Activated CD4-positive, alpha-beta T cell treated with anti-CD3 and anti-CD28 coated beads for 48 hours (primary cell): ENCODE measurements at regions not wholly inside any gene's neighbourhood (a gene's known extent, or its start where the extent isn't known, plus 50 kb on each side); places are given as distances from the start of the nearest gene placed in this dataset.
"Not testable (repeated sequence)": the region's sequence is repeated elsewhere in the genome, so short reads cannot be mapped to it uniquely, and the experiment has no call there.

Source experiments
- DNase-seq: peaks from one replicate; pipeline ENCODE4 v3.0.0-alpha.2; 2020

DNA sequence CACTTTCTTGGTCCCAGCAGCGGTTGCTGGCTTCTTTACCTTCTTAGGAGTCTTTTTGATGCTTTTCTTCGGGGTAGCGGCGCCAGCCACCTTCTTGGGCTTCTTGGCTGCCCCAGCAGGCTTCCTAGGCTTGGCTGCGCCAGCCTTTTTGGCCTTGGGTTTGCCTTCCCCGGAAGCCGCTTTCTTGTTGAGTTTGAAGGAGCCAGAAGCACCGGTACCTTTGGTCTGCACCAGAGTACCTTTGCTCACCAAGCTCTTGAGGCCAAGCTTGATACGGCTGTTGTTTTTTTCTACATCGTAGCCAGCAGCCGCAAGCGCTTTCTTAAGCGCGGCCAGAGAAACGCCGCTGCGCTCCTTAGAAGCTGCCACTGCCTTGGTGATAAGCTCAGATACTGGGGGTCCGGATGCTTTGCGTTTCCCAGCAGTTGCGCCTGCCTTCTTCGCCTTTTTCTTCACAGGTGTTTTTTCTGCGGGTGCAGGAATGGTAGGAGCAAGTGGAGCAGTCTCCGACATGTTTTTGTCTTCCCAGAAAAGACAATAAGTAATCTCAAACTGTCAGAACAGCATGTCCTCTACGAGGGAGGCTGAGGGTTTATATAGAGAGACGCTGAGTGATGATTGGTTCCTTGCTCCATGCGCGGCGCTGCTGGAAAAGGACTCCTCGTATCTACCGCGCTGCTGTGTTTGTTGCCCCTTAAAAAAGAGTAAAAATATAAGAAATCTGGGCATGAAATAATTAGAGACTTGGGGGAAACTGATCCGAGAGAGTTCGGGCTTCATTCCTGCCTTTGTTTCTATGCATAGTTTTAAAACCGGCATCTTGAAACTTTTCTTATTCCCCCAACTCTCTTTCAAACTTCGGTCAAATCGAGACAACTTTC, 130.3 kb upstream of the BTN3A2 start:
- peak; percentile 80 for DNase-seq

DNA sequence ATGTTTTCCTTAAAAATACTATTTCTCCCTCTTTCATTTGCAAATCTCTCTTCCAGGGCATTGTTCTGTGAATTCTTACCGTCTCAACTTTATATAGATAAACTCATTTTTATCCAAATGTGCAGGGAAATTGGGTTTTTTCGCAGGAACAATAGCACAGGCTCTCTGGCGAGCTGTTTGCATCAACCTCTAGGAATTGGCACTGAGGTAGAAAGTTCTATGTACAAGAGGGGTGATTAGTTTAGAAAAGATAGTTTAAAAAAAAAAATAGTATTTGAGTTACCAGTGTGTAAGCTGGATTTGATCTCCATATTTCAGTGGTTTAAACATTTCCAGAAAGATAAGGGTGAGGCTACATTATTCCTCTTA, 129.7 kb upstream of the BTN3A2 start:
- no peak for DNase-seq

- not testable (repeated sequence) for DNase-seq
These were observed 125.6 kb upstream of the BTN3A2 start for GRCh38 chr6:26239415-26239814.

- DNase-seq, result peak; percentile 82
These were observed 124.6 kb upstream of the BTN3A2 start for GRCh38 chr6:26240157-26241032.

- DNase-seq, result peak; percentile 86
These were observed 123.7 kb upstream of the BTN3A2 start for GRCh38 chr6:26241033-26241895.

DNA sequence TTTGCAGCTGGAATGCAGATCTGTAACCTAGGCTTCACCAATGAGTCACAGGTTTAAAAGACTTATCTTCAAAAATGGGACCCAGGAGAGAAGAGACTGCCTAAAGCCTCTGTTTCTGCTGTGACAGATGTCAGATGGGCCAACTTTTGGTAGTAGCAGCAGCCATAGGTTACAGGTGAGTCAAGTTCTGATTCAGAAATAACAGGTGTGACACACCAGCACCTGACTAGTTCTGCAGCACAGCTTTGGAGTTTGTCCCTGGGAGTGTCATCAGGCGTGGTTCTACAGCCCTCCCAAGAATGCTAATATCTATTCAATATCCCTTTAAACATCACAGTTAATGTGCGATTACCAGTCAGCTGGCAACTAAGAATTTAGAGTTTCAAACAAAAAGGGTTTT, 121.9 kb upstream of the BTN3A2 start:
- DNase-seq, result no peak

DNA sequence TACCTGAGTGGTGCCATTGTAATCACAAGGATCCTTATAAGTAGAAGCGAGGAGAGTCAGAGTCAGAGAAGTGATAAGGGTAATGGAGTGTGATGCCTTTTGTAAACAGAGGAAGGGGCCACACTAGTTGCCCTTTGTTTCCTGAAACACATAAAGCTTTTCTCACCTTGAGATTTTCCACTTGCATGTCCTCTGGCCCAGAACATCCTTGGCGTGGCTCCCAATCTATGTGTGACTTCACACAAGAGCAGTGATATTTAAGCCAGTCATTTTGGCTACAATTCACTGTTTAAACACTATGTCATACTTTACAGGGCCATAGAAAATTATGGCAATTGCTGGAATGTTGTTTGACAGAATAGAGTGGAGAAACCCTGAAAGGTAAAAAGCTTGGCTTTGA, 121.2 kb upstream of the BTN3A2 start:
- DNase-seq, result no peak

DNA sequence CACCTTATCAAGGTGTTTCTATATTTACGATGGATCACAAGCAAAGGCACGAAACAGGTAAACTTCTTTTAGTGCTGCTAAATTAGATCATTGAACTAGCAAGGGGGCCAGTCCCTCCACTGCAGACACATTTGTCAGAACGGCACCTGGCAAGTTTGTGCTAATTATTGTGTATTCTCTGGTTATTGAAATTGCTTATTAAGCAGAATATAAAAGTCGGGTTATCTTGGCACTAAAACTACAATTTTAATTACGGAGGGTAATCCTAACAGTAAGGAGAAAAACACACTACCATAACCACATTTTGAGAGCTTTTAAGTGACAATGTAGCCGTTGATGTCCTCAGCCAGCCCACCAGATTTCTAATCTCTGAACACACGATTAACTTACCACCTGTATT, 118.9 kb upstream of the BTN3A2 start:
- DNase-seq, result no peak

DNA sequence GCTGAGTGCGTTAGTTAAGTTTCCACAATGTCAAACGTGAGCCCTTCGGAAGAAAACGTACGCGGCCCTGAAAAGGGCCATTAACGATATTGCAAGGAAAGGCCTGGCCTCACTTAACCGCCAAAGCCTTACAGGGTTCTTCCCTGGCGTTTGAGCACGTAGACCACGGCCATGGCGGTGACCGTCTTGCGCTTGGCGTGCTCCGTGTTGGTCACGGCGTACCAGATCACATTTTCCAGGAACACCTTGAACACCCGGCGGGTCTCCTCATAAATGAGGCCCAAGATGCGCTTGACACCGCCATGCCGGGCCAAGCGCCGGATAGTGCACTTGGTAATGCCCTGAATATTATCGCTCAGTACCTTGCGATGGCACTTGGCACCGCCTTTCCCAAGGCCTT, 118.4 kb upstream of the BTN3A2 start:
- no peak for DNase-seq

DNA sequence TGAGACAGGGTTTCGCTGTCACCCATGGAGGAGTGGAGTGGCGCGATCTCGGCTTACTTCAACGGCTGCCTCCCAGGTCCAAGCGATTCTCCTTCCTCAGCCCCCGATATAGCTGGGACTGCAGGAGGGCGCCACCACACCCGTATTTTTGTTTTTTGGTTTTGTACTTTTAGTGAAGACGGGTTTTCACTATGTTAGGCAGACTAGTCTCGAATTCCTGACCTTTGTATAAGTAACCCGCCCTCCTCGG, 115.4 kb upstream of the BTN3A2 start:
- DNase-seq, result no peak

DNA sequence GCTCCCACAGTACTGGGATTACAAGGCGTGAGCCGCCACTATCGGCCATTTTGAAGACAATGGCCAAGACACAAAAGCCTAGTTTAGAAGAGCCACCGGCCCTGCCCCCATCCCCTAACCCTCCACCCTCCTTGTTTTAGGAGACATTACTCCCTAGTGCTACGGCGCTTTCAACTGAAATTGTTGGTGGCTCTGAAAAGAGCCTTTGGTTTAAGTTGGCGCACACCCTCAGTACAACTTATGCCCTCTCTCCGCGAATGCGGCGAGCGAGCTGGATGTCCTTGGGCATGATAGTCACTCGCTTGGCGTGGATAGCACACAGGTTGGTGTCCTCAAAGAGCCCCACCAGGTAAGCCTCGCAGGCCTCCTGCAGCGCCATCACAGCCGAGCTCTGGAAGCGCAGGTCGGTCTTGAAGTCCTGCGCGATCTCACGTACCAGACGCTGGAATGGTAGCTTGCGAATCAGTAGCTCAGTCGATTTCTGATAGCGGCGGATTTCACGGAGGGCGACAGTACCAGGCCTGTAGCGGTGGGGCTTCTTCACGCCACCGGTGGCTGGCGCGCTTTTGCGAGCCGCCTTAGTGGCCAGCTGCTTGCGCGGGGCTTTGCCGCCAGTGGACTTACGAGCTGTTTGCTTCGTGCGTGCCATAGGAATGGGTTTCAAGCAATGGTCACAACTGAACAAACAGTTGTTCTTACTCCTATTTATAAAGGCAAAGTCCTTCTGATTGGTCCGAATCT, 114.9 kb upstream of the BTN3A2 start:
- DNase-seq, result peak; percentile 82

DNA sequence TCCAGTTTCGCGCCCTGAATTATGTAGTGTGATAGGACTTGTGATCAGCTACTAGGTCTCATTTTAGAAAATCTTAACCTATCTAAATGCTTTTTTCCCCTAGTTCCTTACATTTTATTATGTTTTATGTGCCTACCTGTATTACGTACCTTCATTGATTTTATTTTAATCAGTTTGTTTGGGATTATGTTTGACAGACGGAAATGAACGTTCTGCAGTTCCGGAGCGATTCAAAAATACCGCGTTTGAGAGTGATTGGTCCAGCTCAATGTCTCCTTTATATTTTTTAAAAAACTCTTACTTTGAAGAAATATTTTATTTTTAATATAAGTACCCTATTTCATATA, 114.3 kb upstream of the BTN3A2 start:
- DNase-seq, result no peak

GRCh38 chr6:26251354-26252076, 113.5 kb upstream of the BTN3A2 start:
- peak; percentile 78 for DNase-seq

DNA sequence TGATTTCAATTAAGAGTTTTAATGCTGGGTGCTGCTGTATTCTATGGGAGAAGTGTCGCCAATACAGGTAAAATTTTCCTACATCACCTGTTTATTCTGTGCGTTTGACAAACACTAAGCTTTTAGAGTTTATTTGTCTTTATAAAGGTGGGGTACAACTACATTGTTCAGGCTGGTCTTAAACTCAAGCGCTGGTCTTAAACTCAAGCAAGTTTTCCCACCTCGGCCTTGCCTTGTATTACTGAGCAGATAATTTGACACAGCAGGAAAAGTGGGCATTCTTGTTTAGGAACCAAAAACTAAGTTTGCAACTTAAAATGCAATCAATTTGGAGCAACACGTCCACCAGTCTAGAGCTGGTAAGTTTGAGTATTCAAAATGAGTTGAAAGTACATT, 112.9 kb upstream of the BTN3A2 start:
- DNase-seq, result no peak

- DNase-seq, result no peak
These were observed 110.3 kb upstream of the BTN3A2 start for GRCh38 chr6:26254724-26255123.

- no peak for DNase-seq
These were observed 107.7 kb upstream of the BTN3A2 start for GRCh38 chr6:26257272-26257671.

DNA sequence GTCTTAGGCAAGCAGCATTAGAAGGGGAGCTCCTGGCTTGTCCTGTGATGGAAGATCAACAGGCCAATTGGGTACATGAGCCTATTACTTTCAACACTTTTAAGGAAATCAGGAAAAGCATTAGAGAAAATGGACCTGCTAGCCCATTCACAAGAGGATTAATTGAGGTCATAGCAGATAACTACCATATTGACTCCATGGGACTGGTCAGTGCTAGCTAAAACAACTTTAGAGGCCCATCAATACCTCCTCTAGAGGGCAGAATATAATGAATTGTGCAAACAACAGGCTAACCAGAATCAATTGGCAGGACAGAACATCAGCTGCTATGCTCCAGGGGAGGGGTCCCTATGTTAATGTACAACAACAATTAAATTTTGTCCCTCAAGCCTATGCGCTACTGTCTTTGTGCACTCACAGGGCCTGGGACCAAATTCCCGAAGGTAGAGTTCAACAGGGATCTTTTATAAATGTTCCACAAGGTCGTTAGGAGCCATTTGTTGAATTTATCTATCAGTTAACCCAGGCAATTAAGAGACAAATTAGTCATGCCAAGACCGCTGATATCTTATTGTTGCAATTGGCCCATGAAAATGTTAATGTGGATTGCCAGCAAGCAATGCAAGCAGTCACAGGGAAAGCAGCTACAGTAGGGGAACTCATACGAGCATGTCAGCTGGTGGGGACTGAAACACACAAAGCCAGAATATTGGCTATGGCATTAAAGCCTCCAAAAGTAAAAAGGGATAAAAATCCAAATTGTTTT, 106.6 kb upstream of the BTN3A2 start:
- no peak for DNase-seq

- DNase-seq, result no peak
These were observed 104.8 kb upstream of the BTN3A2 start for GRCh38 chr6:26260110-26260637.

DNA sequence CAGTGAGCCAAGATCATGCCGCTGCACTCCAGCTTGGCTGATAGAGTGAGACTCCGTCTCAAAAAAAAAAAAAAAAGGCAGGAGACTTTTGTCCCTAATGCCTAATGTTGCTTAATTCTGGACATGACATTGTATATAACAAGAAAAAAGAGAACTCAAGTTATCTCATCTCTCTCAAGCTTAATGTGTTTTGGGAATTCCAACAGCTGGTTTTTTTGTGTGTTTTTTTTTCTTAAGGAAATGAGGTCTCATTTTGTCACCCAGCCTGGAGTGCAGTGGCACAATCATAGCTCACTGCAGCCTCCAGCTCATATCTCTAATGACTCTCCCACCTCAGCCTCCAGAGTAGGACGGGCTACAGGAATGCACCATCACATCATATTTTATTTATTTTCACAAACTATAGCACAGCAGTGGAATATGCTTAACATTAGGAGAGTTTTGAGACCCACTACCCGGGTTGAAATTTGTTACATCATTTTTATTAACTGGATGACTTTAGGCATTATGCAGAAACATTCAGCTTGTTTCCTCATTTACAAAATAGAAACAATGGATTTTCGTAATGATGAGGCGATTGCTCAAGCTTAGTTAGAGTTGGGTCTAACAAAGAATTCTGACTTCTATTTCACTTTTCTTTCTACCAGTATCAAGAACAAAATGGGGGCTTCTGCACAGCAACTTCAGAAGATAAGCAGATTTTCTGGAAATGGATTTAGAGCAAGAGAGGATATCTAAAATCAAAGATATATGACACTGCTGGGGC, 104.1 kb upstream of the BTN3A2 start:
- no peak for DNase-seq

GRCh38 chr6:26264547-26264946, 100.5 kb upstream of the BTN3A2 start:
- no peak for DNase-seq
